ENCODE measurements at regions not wholly inside any gene's neighbourhood (a gene's known extent, or its start where the extent isn't known, plus 50 kb on each side); places are given as distances from the start of the nearest gene placed in this dataset.

DNA sequence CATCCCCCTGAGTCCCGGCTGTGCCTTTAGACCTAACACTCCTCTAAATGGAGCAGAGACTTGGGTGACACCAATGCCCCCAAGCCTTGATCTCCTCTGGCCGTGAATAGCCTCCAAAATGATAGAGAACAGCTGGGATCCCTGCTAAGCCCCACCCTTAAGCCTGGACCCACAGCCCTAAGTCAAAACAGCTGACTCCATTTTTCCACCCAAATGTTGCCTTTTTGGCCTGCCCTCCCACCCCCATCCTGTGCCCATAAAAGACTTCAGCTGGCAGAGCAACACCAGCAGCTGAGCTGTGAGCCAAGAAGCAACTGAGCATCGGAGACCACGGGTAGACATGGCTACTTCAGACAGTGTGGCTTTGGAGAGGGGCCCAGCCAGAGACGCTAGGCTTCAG, 420.8 kb downstream of the NPHP4 start:
- DNase-seq (ENCODE audit: low read depth in 2 of 2), result no peak
- H4K20me1 ChIP-seq (ENCODE audit: control insufficient read depth, extremely low read depth, insufficient read depth, low read length), result no peaks in the 10 kb centered on the region
- no peaks in the 10 kb centered on the region for H3K4me1 ChIP-seq (ENCODE audit: control insufficient read depth, extremely low read depth, insufficient read depth, low read length)
- no peak overlapping the region for H3K4me3 ChIP-seq (replicated peaks in 1 of 4; ENCODE audit: control extremely low read depth in 1 of 4, insufficient read depth in 1 of 4, low read depth in 3 of 4, low read length in 4 of 4)
- TF ChIP-seq EZH2 (IDR thresholded peaks at IDR 0.05; ENCODE audit: low read length, missing control alignments), result no peak
- TF ChIP-seq, protein P1, sequence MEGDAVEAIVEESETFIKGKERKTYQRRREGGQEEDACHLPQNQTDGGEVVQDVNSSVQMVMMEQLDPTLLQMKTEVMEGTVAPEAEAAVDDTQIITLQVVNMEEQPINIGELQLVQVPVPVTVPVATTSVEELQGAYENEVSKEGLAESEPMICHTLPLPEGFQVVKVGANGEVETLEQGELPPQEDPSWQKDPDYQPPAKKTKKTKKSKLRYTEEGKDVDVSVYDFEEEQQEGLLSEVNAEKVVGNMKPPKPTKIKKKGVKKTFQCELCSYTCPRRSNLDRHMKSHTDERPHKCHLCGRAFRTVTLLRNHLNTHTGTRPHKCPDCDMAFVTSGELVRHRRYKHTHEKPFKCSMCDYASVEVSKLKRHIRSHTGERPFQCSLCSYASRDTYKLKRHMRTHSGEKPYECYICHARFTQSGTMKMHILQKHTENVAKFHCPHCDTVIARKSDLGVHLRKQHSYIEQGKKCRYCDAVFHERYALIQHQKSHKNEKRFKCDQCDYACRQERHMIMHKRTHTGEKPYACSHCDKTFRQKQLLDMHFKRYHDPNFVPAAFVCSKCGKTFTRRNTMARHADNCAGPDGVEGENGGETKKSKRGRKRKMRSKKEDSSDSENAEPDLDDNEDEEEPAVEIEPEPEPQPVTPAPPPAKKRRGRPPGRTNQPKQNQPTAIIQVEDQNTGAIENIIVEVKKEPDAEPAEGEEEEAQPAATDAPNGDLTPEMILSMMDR (conservative IDR thresholded peaks at IDR 0.05 in 1 of 2, IDR thresholded peaks at IDR 0.05 in 1 of 2; ENCODE audit: low read depth in 1 of 2, low read length in 2 of 2), result no peak
- no peaks in the 10 kb centered on the region for H3K79me2 ChIP-seq (ENCODE audit: control insufficient read depth, insufficient read depth, low read length)
- H3K4me2 ChIP-seq (ENCODE audit: extremely low read depth, insufficient read depth, low read length), result no peak overlapping the region
- no peak overlapping the region for H3K27ac ChIP-seq (ENCODE audit: insufficient read depth, low read length)
- no peak overlapping the region for H2AFZ ChIP-seq (ENCODE audit: low read length)
- H3K9ac ChIP-seq (ENCODE audit: insufficient read depth, low read length), result no peak overlapping the region
- H3K27me3 ChIP-seq (ENCODE audit: control insufficient read depth, insufficient read depth, low read length), result no peaks in the 10 kb centered on the region
- no peaks in the 10 kb centered on the region for H3K36me3 ChIP-seq (ENCODE audit: control insufficient read depth, insufficient read depth, low read length)
- H3K9me3 ChIP-seq (ENCODE audit: control insufficient read depth, insufficient read depth, low read depth, low read length), result no peaks in the 10 kb centered on the region

DNA sequence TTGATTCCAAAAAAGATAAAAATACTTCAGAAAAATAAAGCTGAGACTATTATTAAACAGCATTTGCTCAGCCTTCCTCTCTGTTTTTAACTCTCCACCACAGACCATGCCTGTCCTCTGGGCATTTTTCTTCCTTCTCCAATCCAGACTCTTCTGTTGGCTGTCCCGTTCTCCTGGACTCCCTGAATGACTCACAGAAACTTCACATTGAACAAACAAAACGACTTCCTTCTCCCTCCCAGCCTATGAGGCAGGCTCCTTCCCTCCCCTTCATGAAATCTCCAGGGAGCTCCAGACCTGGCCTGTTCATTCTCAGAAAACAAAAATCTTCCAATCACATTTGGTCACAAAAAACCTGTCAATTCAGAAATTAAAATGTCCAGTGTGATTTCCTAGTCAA, 421.3 kb downstream of the NPHP4 start:
- H3K36me3 ChIP-seq (ENCODE audit: control insufficient read depth, insufficient read depth, low read length), result no peaks in the 10 kb centered on the region
- no peak overlapping the region for H3K4me2 ChIP-seq (ENCODE audit: extremely low read depth, insufficient read depth, low read length)
- TF ChIP-seq, protein P1 (conservative IDR thresholded peaks at IDR 0.05 in 1 of 2, IDR thresholded peaks at IDR 0.05 in 1 of 2; ENCODE audit: low read depth in 1 of 2, low read length in 2 of 2), result no peak
- TF ChIP-seq EZH2 (IDR thresholded peaks at IDR 0.05; ENCODE audit: low read length, missing control alignments), result no peak

DNA sequence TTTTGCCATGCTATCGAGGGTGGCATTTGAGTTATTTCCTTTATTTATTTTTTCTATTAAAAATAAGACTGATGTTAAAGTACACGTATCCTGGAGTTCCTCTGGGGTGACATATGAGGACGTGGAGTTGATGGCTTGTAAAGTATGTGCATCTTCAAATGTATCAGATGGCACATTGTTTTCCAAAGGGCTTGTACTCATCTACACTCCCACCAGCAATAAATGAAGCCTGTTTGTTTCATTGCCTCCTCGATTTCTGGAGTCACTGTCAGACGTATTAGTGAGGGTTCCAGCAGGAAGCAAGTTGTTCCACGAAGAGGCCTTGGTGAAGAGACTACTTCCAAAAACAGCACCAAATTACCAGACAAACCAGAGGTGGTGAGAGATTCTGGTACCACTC, 423.9 kb downstream of the NPHP4 start:
- Histone ChIP-seq H3K27ac (ENCODE audit: insufficient read depth, low read length) (no peak overlapping the region), H4K20me1 (ENCODE audit: control insufficient read depth, extremely low read depth, insufficient read depth, low read length) (no peaks in the 10 kb centered on the region), H3K4me3 (replicated peaks in 1 of 4; ENCODE audit: control extremely low read depth in 1 of 4, insufficient read depth in 1 of 4, low read depth in 3 of 4, low read length in 4 of 4) (no peak overlapping the region), H3K79me2 (ENCODE audit: control insufficient read depth, insufficient read depth, low read length) (no peaks in the 10 kb centered on the region), H3K27me3 (ENCODE audit: control insufficient read depth, insufficient read depth, low read length) (no peaks in the 10 kb centered on the region), H2AFZ (ENCODE audit: low read length) (no peak overlapping the region), H3K4me1 (ENCODE audit: control insufficient read depth, extremely low read depth, insufficient read depth, low read length) (no peaks in the 10 kb centered on the region), H3K9ac (ENCODE audit: insufficient read depth, low read length) (no peak overlapping the region), H3K9me3 (ENCODE audit: control insufficient read depth, insufficient read depth, low read depth, low read length) (no peaks in the 10 kb centered on the region), H3K4me2 (ENCODE audit: extremely low read depth, insufficient read depth, low read length) (no peak overlapping the region), H3K36me3 (ENCODE audit: control insufficient read depth, insufficient read depth, low read length) (no peaks in the 10 kb centered on the region)
- TF ChIP-seq, protein P1 (conservative IDR thresholded peaks at IDR 0.05 in 1 of 2, IDR thresholded peaks at IDR 0.05 in 1 of 2; ENCODE audit: low read depth in 1 of 2, low read length in 2 of 2), result no peak
- TF ChIP-seq EZH2 (IDR thresholded peaks at IDR 0.05; ENCODE audit: low read length, missing control alignments), result no peak
- no peak for DNase-seq (ENCODE audit: low read depth in 2 of 2)

More for the DNA sequence above, 421.3 kb downstream of the NPHP4 start:
- H3K79me2 ChIP-seq (ENCODE audit: control insufficient read depth, insufficient read depth, low read length), result no peaks in the 10 kb centered on the region
- H3K27ac ChIP-seq (ENCODE audit: insufficient read depth, low read length), result no peak overlapping the region
- no peak overlapping the region for H3K9ac ChIP-seq (ENCODE audit: insufficient read depth, low read length)
- no peak overlapping the region for H2AFZ ChIP-seq (ENCODE audit: low read length)
- H3K9me3 ChIP-seq (ENCODE audit: control insufficient read depth, insufficient read depth, low read depth, low read length), result no peaks in the 10 kb centered on the region
- H3K4me1 ChIP-seq (ENCODE audit: control insufficient read depth, extremely low read depth, insufficient read depth, low read length), result no peaks in the 10 kb centered on the region
- H4K20me1 ChIP-seq (ENCODE audit: control insufficient read depth, extremely low read depth, insufficient read depth, low read length), result no peaks in the 10 kb centered on the region
- H3K4me3 ChIP-seq (replicated peaks in 1 of 4; ENCODE audit: control extremely low read depth in 1 of 4, insufficient read depth in 1 of 4, low read depth in 3 of 4, low read length in 4 of 4), result no peak overlapping the region
- DNase-seq (ENCODE audit: low read depth in 2 of 2), result no peak
- H3K27me3 ChIP-seq (ENCODE audit: control insufficient read depth, insufficient read depth, low read length), result no peaks in the 10 kb centered on the region

All from fibroblast of lung (primary cell).